GM08714 (cell line): ENCODE measurements at regions not wholly inside any gene's neighbourhood (a gene's known extent, or its start where the extent isn't known, plus 50 kb on each side); places are given as distances from the start of the nearest gene placed in this dataset.
"Not testable (repeated sequence)": the region's sequence is repeated elsewhere in the genome, so short reads cannot be mapped to it uniquely, and the experiment has no call there.

ENCODE experiments used
- H3K4me3 ChIP-seq: fragments of 200-500 bp; sonication (Bioruptor generic); 2 replicates; pipeline ENCODE4 v1.5.1; 2014; ENCODE audit warnings: mild to moderate bottlenecking, low read length, inconsistent platforms
- ZNF274 ChIP-seq: IDR thresholded peaks from 2 replicates; pipeline ENCODE4 v1.6.1; 2012; ENCODE audit warnings: mild to moderate bottlenecking, low read depth, low read length

- TF ChIP-seq ZNF274: no peak
- H3K4me3 ChIP-seq: no peak overlapping the region
Measured at GRCh38 chr1:193456811-193457280, 270.4 kb upstream of the B3GALT2 start.

GRCh38 chr1:193451606-193452005, 265.2 kb upstream of the B3GALT2 start:
- no peak for TF ChIP-seq ZNF274
- H3K4me3 ChIP-seq: no peak overlapping the region

- no peak for TF ChIP-seq ZNF274
- H3K4me3 ChIP-seq: no peak overlapping the region
Measured at GRCh38 chr1:193451001-193451400, 264.6 kb upstream of the B3GALT2 start.

GRCh38 chr1:193448682-193449461, 262.5 kb upstream of the B3GALT2 start:
- TF ChIP-seq ZNF274: no peak
- H3K4me3 ChIP-seq: no peak overlapping the region

DNA sequence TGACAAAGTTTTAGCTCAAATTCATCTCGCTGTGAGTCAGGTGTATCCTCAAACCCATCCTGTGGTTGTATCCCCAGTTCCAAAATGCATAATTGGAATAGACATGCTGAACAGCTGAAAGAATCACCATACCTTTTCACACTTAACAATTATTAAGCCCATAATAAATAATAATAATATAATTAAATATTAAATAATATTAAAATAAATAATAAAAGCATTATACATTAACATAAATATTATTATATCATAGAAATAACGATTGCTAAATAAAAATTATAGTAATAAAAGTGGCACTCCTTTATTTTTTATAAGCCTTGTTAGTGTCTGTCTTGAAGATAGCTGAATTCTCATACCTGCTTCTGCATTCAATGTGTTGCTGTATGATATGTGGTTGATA, 257.5 kb upstream of the B3GALT2 start:
- no peak overlapping the region for H3K4me3 ChIP-seq
- TF ChIP-seq ZNF274: no peak

DNA sequence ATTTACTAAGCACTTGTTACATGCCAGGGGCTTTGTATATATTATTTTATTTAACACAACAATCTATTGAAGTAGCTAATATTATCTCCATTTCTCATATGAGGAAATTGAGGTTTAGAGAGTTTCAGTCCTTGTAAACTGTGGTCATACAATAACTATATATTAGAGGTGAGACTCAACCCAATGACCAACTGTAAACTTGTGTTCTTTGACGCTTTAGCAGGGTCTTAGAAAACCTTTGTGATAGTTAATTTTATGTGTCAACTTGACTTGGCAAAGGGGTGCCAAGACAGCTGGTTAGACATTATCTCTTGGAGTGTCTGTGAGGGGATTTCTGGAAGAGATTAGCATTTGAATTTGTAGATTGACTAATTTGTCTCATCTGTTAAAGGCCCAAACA, 252.4 kb upstream of the B3GALT2 start:
- TF ChIP-seq ZNF274: no peak
- no peak overlapping the region for H3K4me3 ChIP-seq

DNA sequence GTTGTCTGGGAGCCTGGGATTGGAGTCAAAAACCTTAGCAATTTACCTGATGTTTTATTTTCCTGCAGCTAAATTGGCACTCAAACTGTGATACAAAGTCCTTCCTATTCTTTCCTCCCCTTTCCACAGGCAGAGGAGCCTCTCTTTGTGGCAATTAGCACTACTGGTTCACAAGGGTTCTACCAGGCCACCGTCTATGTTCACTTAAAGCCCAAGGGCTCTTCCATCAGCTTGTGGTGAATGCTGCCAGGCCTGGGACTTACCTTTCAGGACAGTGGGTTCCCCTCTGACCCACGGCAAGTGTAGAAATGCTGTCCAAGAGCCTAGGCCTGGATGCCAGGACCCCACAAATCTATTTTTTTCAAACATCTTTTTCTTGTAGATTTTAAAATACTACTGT, 251.9 kb upstream of the B3GALT2 start:
- no peak overlapping the region for H3K4me3 ChIP-seq
- TF ChIP-seq ZNF274: no peak

DNA sequence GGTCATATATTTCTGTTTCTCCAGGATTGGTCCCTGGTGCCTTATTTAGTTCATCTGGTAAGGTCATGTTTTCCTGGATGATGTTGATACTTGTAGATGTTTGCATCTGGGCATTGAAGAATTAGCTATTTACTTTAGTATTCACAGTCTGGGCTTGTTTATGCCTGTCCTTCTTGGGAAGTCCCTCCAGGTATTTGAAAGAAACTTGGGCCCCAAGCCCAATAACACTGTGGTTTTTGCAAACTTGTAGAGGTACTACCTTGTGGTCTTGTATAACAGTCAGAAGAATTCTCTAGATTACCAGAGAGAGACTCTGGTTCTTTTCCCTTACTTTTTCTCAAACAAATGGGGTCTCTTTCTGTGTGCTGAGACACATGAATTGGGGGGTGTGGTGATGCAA, 251.4 kb upstream of the B3GALT2 start:
- no peak overlapping the region for H3K4me3 ChIP-seq
- no peak for TF ChIP-seq ZNF274

- H3K4me3 ChIP-seq: not testable (repeated sequence)
Measured at GRCh38 chr1:193437333-193437732, 250.9 kb upstream of the B3GALT2 start.

- H3K4me3 ChIP-seq: no peak overlapping the region
- TF ChIP-seq ZNF274: no peak
Measured at GRCh38 chr1:193435781-193436180, 249.4 kb upstream of the B3GALT2 start.

GRCh38 chr1:193434319-193434718, 247.9 kb upstream of the B3GALT2 start:
- TF ChIP-seq ZNF274: no peak

GRCh38 chr1:193433599-193433998, 247.2 kb upstream of the B3GALT2 start:
- TF ChIP-seq ZNF274: no peak

More at GRCh38 chr1:193434319-193434718, 247.9 kb upstream of the B3GALT2 start:
- H3K4me3 ChIP-seq: no peak overlapping the region

DNA sequence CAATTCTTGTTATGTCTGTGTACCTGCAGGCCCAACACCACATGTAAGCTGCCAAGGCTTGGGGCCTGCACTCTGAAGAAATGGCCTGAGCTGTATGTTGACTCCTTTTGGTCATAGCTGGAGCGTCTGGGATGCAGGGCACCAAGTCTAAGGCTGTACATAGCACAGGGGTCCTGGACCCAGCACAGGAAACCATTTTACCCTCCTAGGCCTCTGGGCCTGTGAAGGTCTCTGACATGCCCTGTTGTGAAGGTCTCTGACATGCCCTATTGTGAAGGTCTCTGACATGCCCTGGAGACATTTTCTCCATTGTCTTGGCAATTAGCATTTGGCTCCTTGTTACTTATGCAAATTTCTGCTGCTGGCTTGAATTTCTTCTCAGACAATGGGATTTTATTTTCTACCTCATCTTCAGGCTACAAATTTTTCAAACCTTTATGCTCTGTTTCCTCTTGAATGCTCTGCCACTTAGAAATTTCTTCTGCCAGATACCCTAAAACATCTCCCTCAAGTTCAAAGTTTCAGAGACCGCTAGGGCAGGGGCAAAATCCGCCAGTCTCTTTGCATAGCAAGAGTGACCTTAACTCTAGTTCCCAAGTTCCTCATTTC, 246.7 kb upstream of the B3GALT2 start:
- TF ChIP-seq ZNF274: no peak
- no peak overlapping the region for H3K4me3 ChIP-seq

More at GRCh38 chr1:193433599-193433998, 247.2 kb upstream of the B3GALT2 start:
- no peak overlapping the region for H3K4me3 ChIP-seq

GRCh38 chr1:193431265-193431977, 245.0 kb upstream of the B3GALT2 start:
- H3K4me3 ChIP-seq: no peak overlapping the region
- TF ChIP-seq ZNF274: no peak

DNA sequence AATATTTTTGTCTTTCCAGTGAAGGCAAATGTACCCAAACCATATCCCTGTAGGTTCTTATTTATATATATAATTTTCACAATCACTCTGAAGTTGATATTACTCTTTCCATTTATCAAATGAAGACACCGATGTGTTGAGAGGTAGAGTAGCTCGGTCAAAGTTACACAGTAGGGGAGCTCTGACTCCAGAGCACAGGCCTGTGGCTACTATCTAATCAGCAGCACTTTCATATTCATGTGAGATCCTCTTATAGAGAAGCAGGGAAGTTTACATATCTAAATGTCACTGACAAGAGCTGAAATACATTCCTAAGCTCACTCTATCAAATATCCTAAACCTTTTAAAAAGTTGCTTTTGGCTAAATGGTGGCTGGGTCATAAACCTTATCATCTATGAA, 241.1 kb upstream of the B3GALT2 start:
- no peak for TF ChIP-seq ZNF274
- H3K4me3 ChIP-seq: no peak overlapping the region
